BLaER1 treated with 17β-estradiol and CSF1 and Interleukin-3, amounts not matched to agents 10 nM and 100 nM (cell line): ENCODE measurements at regions not wholly inside any gene's neighbourhood (a gene's known extent, or its start where the extent isn't known, plus 50 kb on each side); places are given as distances from the start of the nearest gene placed in this dataset.
"Not testable (repeated sequence)": the region's sequence is repeated elsewhere in the genome, so short reads cannot be mapped to it uniquely, and the experiment has no call there.

Source experiments
- H3K27ac ChIP-seq, 11 experiments: shearing (Covaris generic); formaldehyde crosslinking; 2 replicates each; pipeline ENCODE4 v1.8.1; 2022
- H3K27me3 ChIP-seq, 11 experiments: shearing (Covaris generic); formaldehyde crosslinking; 2 replicates each; pipeline ENCODE4 v1.8.1; 2022
- H3K36me3 ChIP-seq, 11 experiments: shearing (Covaris generic); formaldehyde crosslinking; 2 replicates each; pipeline ENCODE4 v1.8.1; 2022
- H3K4me1 ChIP-seq, 10 experiments: shearing (Covaris generic); formaldehyde crosslinking; 2 replicates each; pipeline ENCODE4 v1.8.1; 2022
- H3K4me2 ChIP-seq, 11 experiments: shearing (Covaris generic); formaldehyde crosslinking; 2 replicates each; pipeline ENCODE4 v1.8.1; 2022
- H3K4me3 ChIP-seq, 10 experiments: shearing (Covaris generic); formaldehyde crosslinking; 2 replicates each; pipeline ENCODE4 v1.8.1; 2022
- H3K9ac ChIP-seq, 11 experiments: shearing (Covaris generic); formaldehyde crosslinking; 2 replicates each; pipeline ENCODE4 v1.8.1; 2022
- H3K9me3 ChIP-seq, 11 experiments: shearing (Covaris generic); formaldehyde crosslinking; replicated peaks in 1 of 11; 2 replicates each; pipeline ENCODE4 v1.8.1; 2022
- H4K20me1 ChIP-seq, 11 experiments: shearing (Covaris generic); formaldehyde crosslinking; 2 replicates each; pipeline ENCODE4 v1.8.1; 2022
- Cebpa-rat ChIP-seq, 11 experiments: shearing (Covaris generic); IDR thresholded peaks; 2 replicates each; pipeline ENCODE4 v1.8.1; 2022

GRCh38 chr1:200296091-200296661 lies 113.7 kb downstream of the ZNF281 start:
- H3K27ac ChIP-seq: no peak overlapping the region
- H4K20me1 ChIP-seq: no peaks in the 10 kb centered on the region
- H3K4me1 ChIP-seq: peaks cover 0 to 12% (median 8%) of the 10 kb centered on the region in 10 experiments; a peak in 16 of 20 replicates
- no peak overlapping the region for H3K4me2 ChIP-seq
- H3K36me3 ChIP-seq: no peaks in the 10 kb centered on the region
- TF ChIP-seq Cebpa-rat (IDR thresholded peaks at IDR 0.05): no peak
- H3K9me3 ChIP-seq: no peaks in the 10 kb centered on the region
- H3K4me3 ChIP-seq: no peak overlapping the region
- H3K9ac ChIP-seq: no peak overlapping the region
- H3K27me3 ChIP-seq: peaks cover 2 to 11% (median 5%) of the 10 kb centered on the region in 11 experiments; a peak in 20 of 22 replicates

DNA sequence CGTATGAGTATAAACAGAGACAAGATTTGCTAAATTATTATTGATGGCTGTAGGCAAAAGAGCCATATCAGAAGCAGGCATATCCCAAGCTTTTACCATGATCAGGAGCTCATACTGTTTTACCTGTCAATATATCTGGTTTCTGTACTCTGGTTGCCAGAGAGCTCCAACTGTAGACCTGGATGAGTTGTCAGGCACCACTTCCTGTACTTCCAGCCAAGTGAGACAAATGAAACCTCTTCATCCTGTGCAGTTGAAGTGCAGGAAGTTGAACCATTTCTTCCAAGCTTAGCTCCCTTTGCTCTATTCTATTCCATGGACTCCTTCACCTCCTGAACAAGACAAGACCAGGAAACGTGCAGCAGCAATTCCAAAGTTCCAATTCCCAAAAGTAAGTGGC lies 115.6 kb downstream of the ZNF281 start:
- TF ChIP-seq Cebpa-rat (IDR thresholded peaks at IDR 0.05): no peak
- Histone ChIP-seq H3K4me2 (peak overlapping the region in 8 of 11 experiments; percentile 35 to 62 (median 51); a peak in 15 of 22 replicates), H3K27ac (no peak overlapping the region), H3K4me3 (no peak overlapping the region), H3K9ac (no peak overlapping the region), H3K36me3 (no peaks in the 10 kb centered on the region), H3K9me3 (no peaks in the 10 kb centered on the region), H3K27me3 (no peaks in the 10 kb centered on the region), H4K20me1 (no peaks in the 10 kb centered on the region), H3K4me1 (peaks cover 0 to 14% (median 7%) of the 10 kb centered on the region in 10 experiments; a peak in 15 of 20 replicates)

DNA sequence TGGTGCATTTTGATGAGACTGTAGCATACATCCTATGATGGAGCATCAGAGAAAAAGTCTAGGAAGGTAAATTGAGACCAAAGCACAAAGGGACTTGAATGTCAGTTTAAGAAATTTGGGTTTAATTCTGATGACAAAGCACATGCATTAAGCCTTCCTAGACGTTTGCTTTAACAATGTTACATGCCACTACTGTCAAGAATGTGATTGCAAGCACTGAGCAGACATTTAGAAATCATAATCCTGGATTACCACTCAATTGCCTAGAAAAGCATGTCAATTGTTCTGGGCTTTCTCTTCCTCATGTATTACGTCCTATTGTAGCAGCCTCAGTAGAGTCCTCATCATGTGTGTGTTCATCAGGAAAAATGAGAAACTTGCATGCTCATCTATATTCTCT lies 117.1 kb downstream of the ZNF281 start:
- no peaks in the 10 kb centered on the region for H3K27me3 ChIP-seq
- H3K4me1 ChIP-seq: peaks cover 0 to 14% (median 7%) of the 10 kb centered on the region in 10 experiments; a peak in 15 of 20 replicates
- H3K36me3 ChIP-seq: no peaks in the 10 kb centered on the region
- no peak overlapping the region for H3K9ac ChIP-seq
- H4K20me1 ChIP-seq: no peaks in the 10 kb centered on the region
- H3K4me2 ChIP-seq: no peak overlapping the region
- TF ChIP-seq Cebpa-rat (IDR thresholded peaks at IDR 0.05): no peak
- H3K27ac ChIP-seq: no peak overlapping the region
- no peak overlapping the region for H3K4me3 ChIP-seq
- H3K9me3 ChIP-seq: no peaks in the 10 kb centered on the region

- Histone ChIP-seq H3K27ac (no peak overlapping the region), H3K4me3 (no peak overlapping the region), H3K9ac (no peak overlapping the region), H3K36me3 (no peaks in the 10 kb centered on the region), H4K20me1 (no peaks in the 10 kb centered on the region), H3K9me3 (no peaks in the 10 kb centered on the region), H3K27me3 (no peaks in the 10 kb centered on the region), H3K4me1 (peaks cover 0 to 29% (median 17%) of the 10 kb centered on the region in 10 experiments; a peak in 15 of 20 replicates), H3K4me2 (no peak overlapping the region)
- TF ChIP-seq Cebpa-rat (IDR thresholded peaks at IDR 0.05): no peak
These were observed 118.7 kb downstream of the ZNF281 start for GRCh38 chr1:200291106-200291505.

GRCh38 chr1:200290010-200290685 lies 119.7 kb downstream of the ZNF281 start:
- no peak for TF ChIP-seq Cebpa-rat (IDR thresholded peaks at IDR 0.05)
- Histone ChIP-seq H3K27me3 (no peaks in the 10 kb centered on the region), H3K9me3 (no peaks in the 10 kb centered on the region), H3K9ac (no peak overlapping the region), H3K4me1 (peaks cover 0 to 37% (median 25%) of the 10 kb centered on the region in 10 experiments; a peak in 16 of 20 replicates), H3K4me3 (no peak overlapping the region), H3K36me3 (no peaks in the 10 kb centered on the region), H4K20me1 (no peaks in the 10 kb centered on the region), H3K27ac (no peak overlapping the region), H3K4me2 (0 out of 22 replicates have a peak overlapping the region, but pooled peaks of 1 of the 11 experiments have one; percentile 7)

DNA sequence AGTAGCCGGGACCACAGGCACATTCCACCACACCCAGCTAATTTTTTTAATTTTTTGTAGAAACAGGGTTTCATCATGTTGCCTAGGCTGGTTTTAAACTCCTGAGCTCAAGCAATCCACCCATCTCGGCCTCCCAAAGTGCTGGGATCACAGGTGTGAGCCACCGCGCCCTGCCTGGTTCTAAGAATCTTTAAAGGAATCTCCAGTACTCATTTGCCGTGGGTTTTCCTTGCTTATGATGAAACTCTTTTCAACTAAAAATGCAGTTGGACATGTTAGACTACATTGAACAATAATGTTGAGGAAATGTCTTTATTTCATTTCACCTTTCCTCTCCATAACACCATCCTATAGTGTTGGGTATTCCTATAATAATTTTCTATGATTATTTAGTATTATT lies 121.6 kb downstream of the ZNF281 start:
- TF ChIP-seq Cebpa-rat (IDR thresholded peaks at IDR 0.05): no peak
- H3K27me3 ChIP-seq: no peaks in the 10 kb centered on the region

GRCh38 chr1:200284236-200284635 lies 125.6 kb downstream of the ZNF281 start:
- H3K4me2 ChIP-seq, H3K36me3 ChIP-seq, H3K27ac ChIP-seq, H3K27me3 ChIP-seq, H3K9ac ChIP-seq, H3K4me3 ChIP-seq, H4K20me1 ChIP-seq: not testable (repeated sequence)
- Histone ChIP-seq H3K9me3 (peaks cover 11 to 21% (median 18%) of the 10 kb centered on the region in 11 experiments; a peak in 20 of 22 replicates), H3K4me1 (peaks cover 4 to 27% (median 21%) of the 10 kb centered on the region in 10 experiments; a peak in 16 of 20 replicates)

More for the DNA sequence above, 121.6 kb downstream of the ZNF281 start:
- H3K4me1 ChIP-seq: peaks cover 0 to 26% (median 18%) of the 10 kb centered on the region in 10 experiments; a peak in 13 of 20 replicates
- no peaks in the 10 kb centered on the region for H4K20me1 ChIP-seq
- H3K4me3 ChIP-seq: no peak overlapping the region
- no peaks in the 10 kb centered on the region for H3K36me3 ChIP-seq
- H3K9me3 ChIP-seq: no peaks in the 10 kb centered on the region
- H3K27ac ChIP-seq: no peak overlapping the region
- peak overlapping the region in 2 of 11 experiments; percentile 6 to 40; a peak in 2 of 22 replicates for H3K4me2 ChIP-seq
- no peak overlapping the region for H3K9ac ChIP-seq

GRCh38 chr1:200282497-200283122 lies 127.2 kb downstream of the ZNF281 start:
- Histone ChIP-seq H3K4me1 (peaks cover 4 to 26% (median 20%) of the 10 kb centered on the region in 10 experiments; a peak in 16 of 20 replicates), H3K4me2 (peak overlapping the region in 4 of 11 experiments; percentile 9 to 32 (median 24); a peak in 5 of 22 replicates), H3K9me3 (peaks cover 11 to 21% (median 18%) of the 10 kb centered on the region in 11 experiments; a peak in 20 of 22 replicates), H3K27ac (no peak overlapping the region), H4K20me1 (no peaks in the 10 kb centered on the region), H3K36me3 (no peaks in the 10 kb centered on the region), H3K27me3 (no peaks in the 10 kb centered on the region), H3K9ac (no peak overlapping the region), H3K4me3 (no peak overlapping the region)
- TF ChIP-seq Cebpa-rat (IDR thresholded peaks at IDR 0.05): no peak

DNA sequence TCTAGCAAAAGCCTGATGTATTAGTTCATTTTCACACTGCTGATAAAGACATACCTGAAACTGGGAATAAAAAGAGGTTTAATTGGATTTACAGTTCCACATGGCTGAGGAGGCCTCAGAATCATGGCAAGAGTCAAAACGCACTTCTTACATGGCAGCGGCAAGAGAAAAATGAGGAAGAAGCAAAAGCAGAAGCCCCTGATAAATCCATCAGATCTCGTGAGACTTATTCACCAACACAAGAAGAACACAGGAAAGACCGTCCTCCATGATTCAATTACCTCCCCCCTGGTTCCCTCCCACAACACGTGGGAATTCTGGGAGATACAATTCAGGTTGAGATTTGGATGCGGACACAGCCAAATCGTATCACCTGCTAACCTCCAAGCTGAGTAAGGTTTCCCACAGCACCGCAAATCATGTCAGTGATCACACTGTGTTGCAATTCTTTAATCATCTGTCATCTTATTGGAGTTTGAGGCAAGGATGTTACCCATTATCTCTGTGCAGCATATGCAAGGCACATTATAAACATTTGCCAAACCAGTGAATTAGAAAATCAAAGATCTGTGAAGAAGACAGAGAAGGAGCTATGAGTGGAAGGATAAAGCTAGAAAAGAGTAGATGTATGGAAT lies 128.5 kb downstream of the ZNF281 start:
- H3K27ac ChIP-seq: no peak overlapping the region
- no peaks in the 10 kb centered on the region for H3K27me3 ChIP-seq
- H4K20me1 ChIP-seq: no peaks in the 10 kb centered on the region
- H3K9me3 ChIP-seq: peaks cover 11 to 21% (median 18%) of the 10 kb centered on the region in 11 experiments; a peak in 20 of 22 replicates
- H3K4me2 ChIP-seq: no peak overlapping the region
- H3K9ac ChIP-seq: no peak overlapping the region
- no peak overlapping the region for H3K4me3 ChIP-seq
- peaks cover 4 to 17% (median 11%) of the 10 kb centered on the region in 10 experiments; a peak in 16 of 20 replicates for H3K4me1 ChIP-seq
- no peaks in the 10 kb centered on the region for H3K36me3 ChIP-seq
- TF ChIP-seq Cebpa-rat (IDR thresholded peaks at IDR 0.05): no peak
